ENCODE measurements at regions not wholly inside any gene's neighbourhood (a gene's known extent, or its start where the extent isn't known, plus 50 kb on each side); places are given as distances from the start of the nearest gene placed in this dataset.

DNA sequence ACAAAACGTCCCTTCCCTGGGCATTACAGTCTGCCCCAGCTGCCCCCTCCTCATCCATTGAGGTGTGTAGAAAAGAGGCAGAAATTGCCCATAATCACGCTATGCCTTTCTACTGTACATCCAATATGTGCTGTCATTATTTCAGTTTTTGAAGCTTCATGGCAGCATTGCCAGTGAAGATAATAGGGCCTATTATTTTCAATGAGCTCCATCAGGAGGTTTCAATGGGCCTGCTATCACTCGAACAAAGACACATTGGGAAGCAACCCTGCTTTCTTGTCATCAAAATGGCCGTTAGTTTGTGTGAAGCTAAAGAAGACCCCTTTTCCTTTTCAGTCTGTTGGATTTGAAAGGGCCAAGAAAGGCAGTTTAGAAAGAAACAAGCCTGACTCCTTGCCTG lies 653.8 kb downstream of the NOVA1 start:
- no peak for TF ChIP-seq YY1 (IDR thresholded peaks at IDR 0.05; ENCODE audit: insufficient read depth, insufficient read length)
- no peak for TF ChIP-seq ZNF274 (IDR thresholded peaks at IDR 0.05; ENCODE audit: low read depth, low read length)
- no peak for TF ChIP-seq SUZ12 (IDR thresholded peaks at IDR 0.05; ENCODE audit: extremely low read depth, insufficient read depth, insufficient read length)
